Body of pancreas (tissue), 4 donors: ENCODE measurements at regions not wholly inside any gene's neighbourhood (a gene's known extent, or its start where the extent isn't known, plus 50 kb on each side); places are given as distances from the start of the nearest gene placed in this dataset.
"Not testable (repeated sequence)": the region's sequence is repeated elsewhere in the genome, so short reads cannot be mapped to it uniquely, and the experiment has no call there.

Experiments used
- ATAC-seq: fragments of 150-250 bp; one replicate; pipeline ENCODE4 v1.9.1; 2016
- DNase-seq, 4 donors: peaks; one replicate each; pipeline ENCODE4 v3.0.0-alpha.2; 2019
- H3K27ac ChIP-seq, 4 donors: fragments of 200-600 bp; sonication (generic); 1 replicate in 3 of 4; 2 replicates in 1 of 4; pipeline versions ENCODE4 v1.5.1 to v1.6.1; 2016 to 2019; ENCODE audit warnings: mild to moderate bottlenecking in 1 of 4, mixed read lengths in 1 of 4, moderate library complexity in 1 of 4
- H3K27me3 ChIP-seq, 2 donors: fragments of 200-600 bp; sonication (generic); one replicate each; pipeline ENCODE4 v1.6.0; 2016; ENCODE audit warnings: mild to moderate bottlenecking in 1 of 2
- H3K36me3 ChIP-seq, 2 donors: fragments of 200-600 bp; sonication (generic); replicated peaks in 1 of 2; 2 replicates each; pipeline ENCODE4 v1.5.1; 2016; ENCODE audit warnings: low read depth in 2 of 2; ENCODE audit not compliant: insufficient read depth in 1 of 2
- H3K4me1 ChIP-seq: fragments of 200-600 bp; sonication (generic); one replicate; pipeline ENCODE4 v1.6.0; 2016
- H3K4me3 ChIP-seq, 2 donors: fragments of 200-600 bp; sonication (generic); 1 replicate in 1 of 2; 2 replicates in 1 of 2; pipeline ENCODE4 v1.5.1; 2016 to 2019
- H3K9me3 ChIP-seq, 3 donors: fragments of 200-600 bp; sonication (generic); 1 replicate in 2 of 3; 2 replicates in 1 of 3; pipeline ENCODE4 v1.5.1; 2016
- POLR2A ChIP-seq, 3 donors: fragments of 450-650 bp; IDR thresholded peaks; one replicate each; pipeline ENCODE4 v1.6.1; 2016; ENCODE audit warnings: antibody characterized with exemption in 3 of 3, mild to moderate bottlenecking in 2 of 3
- WGBS, 2 donors: methylation state at CpG; one replicate each; pipeline ENCODE4 v1.1.5; 2017; 5-methylcytosine and 5-hydroxymethylcytosine counted together
- intact Hi-C: fragments of 100-400 bp; cut with DNase I; formaldehyde crosslinking; loops from one replicate; pipeline ENCODE4 v1.15.1; 2023
- TF ChIP-seq, protein P1 (sequence below), 7 experiments: fragments of 450-650 bp in 4 of 7; fragments of 200-600 bp in 3 of 7; sonication (generic) in 3 of 7; IDR thresholded peaks; one replicate each; pipeline ENCODE4 v1.5.1; 2016 to 2019; ENCODE audit warnings: antibody characterized with exemption in 7 of 7

GRCh38 chr6:11380549-11380948 lies 148.1 kb upstream of the NEDD9 start:
- Histone ChIP-seq H3K9me3 (no peaks in the 10 kb centered on the region), H3K36me3 (no peaks in the 10 kb centered on the region), H3K4me3 (no peak overlapping the region), H3K27ac (no peak overlapping the region), H3K27me3 (no peaks in the 10 kb centered on the region), H3K4me1 (no peaks in the 10 kb centered on the region)
- DNase-seq, result no peak
- no peak for ATAC-seq
- intact Hi-C loops, result no loop called here
- TF ChIP-seq POLR2A (IDR thresholded peaks at IDR 0.05), result no peak
- TF ChIP-seq, protein P1, sequence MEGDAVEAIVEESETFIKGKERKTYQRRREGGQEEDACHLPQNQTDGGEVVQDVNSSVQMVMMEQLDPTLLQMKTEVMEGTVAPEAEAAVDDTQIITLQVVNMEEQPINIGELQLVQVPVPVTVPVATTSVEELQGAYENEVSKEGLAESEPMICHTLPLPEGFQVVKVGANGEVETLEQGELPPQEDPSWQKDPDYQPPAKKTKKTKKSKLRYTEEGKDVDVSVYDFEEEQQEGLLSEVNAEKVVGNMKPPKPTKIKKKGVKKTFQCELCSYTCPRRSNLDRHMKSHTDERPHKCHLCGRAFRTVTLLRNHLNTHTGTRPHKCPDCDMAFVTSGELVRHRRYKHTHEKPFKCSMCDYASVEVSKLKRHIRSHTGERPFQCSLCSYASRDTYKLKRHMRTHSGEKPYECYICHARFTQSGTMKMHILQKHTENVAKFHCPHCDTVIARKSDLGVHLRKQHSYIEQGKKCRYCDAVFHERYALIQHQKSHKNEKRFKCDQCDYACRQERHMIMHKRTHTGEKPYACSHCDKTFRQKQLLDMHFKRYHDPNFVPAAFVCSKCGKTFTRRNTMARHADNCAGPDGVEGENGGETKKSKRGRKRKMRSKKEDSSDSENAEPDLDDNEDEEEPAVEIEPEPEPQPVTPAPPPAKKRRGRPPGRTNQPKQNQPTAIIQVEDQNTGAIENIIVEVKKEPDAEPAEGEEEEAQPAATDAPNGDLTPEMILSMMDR (IDR thresholded peaks at IDR 0.05), result no peak
- WGBS, 2 donors, result 57 to 77% methylated on average over 7 of the region's 7 CpGs

DNA sequence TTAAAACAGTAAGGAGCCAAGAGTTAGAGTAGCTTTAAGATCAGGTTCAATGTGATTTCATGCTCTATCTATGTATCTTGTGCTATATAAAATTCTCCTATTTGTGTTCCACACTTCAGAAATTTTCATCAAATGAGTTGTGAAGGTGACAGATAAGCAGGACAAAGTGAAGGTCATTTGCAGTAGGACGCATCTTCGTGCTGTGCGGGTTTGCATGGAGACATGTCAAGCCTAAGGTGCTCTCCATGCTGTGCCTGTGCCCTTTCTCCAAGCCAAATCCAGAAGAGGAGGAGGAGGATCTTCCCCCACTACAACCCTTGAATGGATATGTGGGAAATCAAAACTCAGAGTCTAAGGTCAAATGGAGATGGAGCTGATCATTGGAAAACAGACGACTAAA lies 147.3 kb upstream of the NEDD9 start:
- no peaks in the 10 kb centered on the region for H3K4me1 ChIP-seq
- no peak overlapping the region for H3K27ac ChIP-seq
- no peaks in the 10 kb centered on the region for H3K9me3 ChIP-seq
- no peak for ATAC-seq
- WGBS, 2 donors, result 84 to 88% methylated on average over 4 of the region's 4 CpGs
- intact Hi-C loops, result no loop called here
- no peaks in the 10 kb centered on the region for H3K36me3 ChIP-seq
- no peaks in the 10 kb centered on the region for H3K27me3 ChIP-seq
- no peak for DNase-seq
- no peak overlapping the region for H3K4me3 ChIP-seq
- TF ChIP-seq POLR2A (IDR thresholded peaks at IDR 0.05), result no peak
- TF ChIP-seq, protein P1 (IDR thresholded peaks at IDR 0.05), result no peak

- ATAC-seq (no peak), DNase-seq (no peak)
- Histone ChIP-seq H3K4me3 (no peak overlapping the region), H3K36me3 (no peaks in the 10 kb centered on the region), H3K27ac (no peak overlapping the region), H3K27me3 (no peaks in the 10 kb centered on the region), H3K4me1 (no peaks in the 10 kb centered on the region), H3K9me3 (no peaks in the 10 kb centered on the region)
- intact Hi-C loops, result no loop called here
- 62 to 64% methylated on average over 4 of the region's 4 CpGs for WGBS, 2 donors
- TF ChIP-seq, protein P1 (IDR thresholded peaks at IDR 0.05), result no peak
- TF ChIP-seq POLR2A (IDR thresholded peaks at IDR 0.05), result no peak
Measured at GRCh38 chr6:11378639-11379038, 146.2 kb upstream of the NEDD9 start.

GRCh38 chr6:11374036-11375010 lies 141.9 kb upstream of the NEDD9 start:
- Histone ChIP-seq H3K27ac (no peak overlapping the region), H3K27me3 (no peaks in the 10 kb centered on the region), H3K4me1 (peaks cover 8% of the 10 kb centered on the region), H3K36me3 (no peaks in the 10 kb centered on the region), H3K4me3 (no peak overlapping the region), H3K9me3 (no peaks in the 10 kb centered on the region)
- WGBS, 2 donors, result 70 to 72% methylated on average over 4 of the region's 4 CpGs
- intact Hi-C loops, result no loop called here
- TF ChIP-seq, protein P1 (IDR thresholded peaks at IDR 0.05), result no peak
- no peak for TF ChIP-seq POLR2A (IDR thresholded peaks at IDR 0.05)
- DNase-seq (no peak), ATAC-seq (peak; percentile 21)

DNA sequence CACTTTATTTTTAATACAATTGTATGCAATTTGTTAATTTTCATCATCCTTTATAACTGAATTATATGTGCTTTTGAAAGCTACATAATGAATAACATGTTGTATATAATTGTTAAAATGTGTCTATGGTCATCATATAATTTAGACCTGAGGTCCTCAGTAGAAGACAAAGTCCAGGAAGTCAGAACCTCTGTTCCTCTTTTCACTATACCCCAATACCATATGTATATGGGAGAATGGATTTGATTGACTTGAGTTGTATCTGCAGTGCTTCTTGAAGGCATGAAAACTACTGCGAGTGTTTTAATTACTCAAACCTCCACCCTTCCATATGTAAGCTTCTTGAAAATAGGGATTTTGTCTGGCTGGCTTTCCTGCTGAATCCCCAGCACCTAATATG lies 140.7 kb upstream of the NEDD9 start:
- no peak overlapping the region for H3K27ac ChIP-seq
- no peaks in the 10 kb centered on the region for H3K36me3 ChIP-seq
- TF ChIP-seq, protein P1 (IDR thresholded peaks at IDR 0.05), result no peak
- no peak for TF ChIP-seq POLR2A (IDR thresholded peaks at IDR 0.05)
- no peak for DNase-seq
- ATAC-seq, result no peak
- H3K4me3 ChIP-seq, result no peak overlapping the region
- intact Hi-C loops, result no loop called here
- no peaks in the 10 kb centered on the region for H3K9me3 ChIP-seq
- H3K27me3 ChIP-seq, result no peaks in the 10 kb centered on the region
- 75 to 90% methylated on average over 1 of the region's 1 CpG for WGBS, 2 donors
- H3K4me1 ChIP-seq, result peaks cover 8% of the 10 kb centered on the region

DNA sequence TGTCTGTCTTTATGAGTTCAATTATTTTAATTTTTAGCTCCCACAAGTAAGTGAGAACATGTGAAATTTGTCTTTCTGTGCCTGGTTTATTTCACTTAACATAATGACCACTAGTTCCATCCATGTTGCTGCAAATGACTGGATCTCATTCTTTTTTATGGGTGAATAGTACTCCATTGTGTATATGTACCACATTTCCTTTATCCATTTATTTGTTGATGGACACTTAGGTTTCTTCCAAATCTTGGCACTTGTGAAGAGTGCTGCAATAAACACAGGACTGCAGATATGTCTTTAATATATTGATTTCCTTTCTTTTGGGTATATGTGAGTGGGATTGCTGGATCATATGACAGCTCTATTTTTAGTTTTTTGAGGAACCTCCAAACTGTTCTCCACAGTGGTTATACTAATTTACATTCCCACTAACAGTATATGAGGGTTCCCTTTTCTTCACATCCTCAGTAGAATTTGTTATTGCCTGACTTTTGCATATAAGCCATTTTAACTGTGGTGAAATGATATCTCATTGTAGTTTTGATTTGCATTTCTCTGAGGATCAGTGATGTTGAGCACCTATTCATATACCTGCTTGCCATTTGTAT lies 139.8 kb upstream of the NEDD9 start:
- DNase-seq, H3K4me1 ChIP-seq, H3K27ac ChIP-seq, H3K36me3 ChIP-seq, H3K27me3 ChIP-seq, intact Hi-C loops, H3K4me3 ChIP-seq, H3K9me3 ChIP-seq, ATAC-seq: not testable (repeated sequence)
